IMR-90 (cell line): ENCODE measurements at regions not wholly inside any gene's neighbourhood (a gene's known extent, or its start where the extent isn't known, plus 50 kb on each side); places are given as distances from the start of the nearest gene placed in this dataset.
A peak's percentile ranks its signal among the peaks of the same experiment; 100 is the strongest.

Experiments used
- ATAC-seq: fragments of 200-7000 bp; cut with Tn5 transposase; 2 replicates; pipeline ENCODE4 v1.9.1; 2020; ENCODE audit warnings: low read depth, mild to moderate bottlenecking, moderate library complexity
- BruUV-seq: library from RNA; stranded (reverse); fragments of 400-500 nt; replicated peaks from 2 replicates; lab custom pipeline; 2021; lab: Mats Ljungman, UMichigan
- CTCF ChIA-PET: fragments of 300-600 bp; formaldehyde crosslinking; extraction: SDS; loops from one replicate; lab custom pipeline; 2021; ENCODE audit warnings: antibody characterized with exemption; lab: Yijun Ruan, JAX
- POLR2A ChIA-PET: fragments of 300-600 bp; sonication (Branson Sonifier 250); formaldehyde crosslinking; loops from one replicate; lab custom pipeline; 2022; ENCODE audit warnings: antibody characterized with exemption; ENCODE audit not compliant: unreplicated experiment; lab: Charles Lee
- DNase-seq: peaks from one replicate; pipeline ENCODE4 v3.0.0; 2013
- H2AFZ ChIP-seq: replicated peaks from 2 replicates; pipeline ENCODE3; 2013; ENCODE audit warnings: low read length, mild to moderate bottlenecking; ENCODE audit not compliant: poor library complexity
- H2AK5ac ChIP-seq: 2 replicates; pipeline ENCODE4 v1.6.1; 2013; ENCODE audit warnings: low read depth, low read length, inconsistent platforms
- H2AK9ac ChIP-seq: replicated peaks from 2 replicates; pipeline ENCODE3; 2013; ENCODE audit warnings: mild to moderate bottlenecking, low read depth, low read length, moderate library complexity; ENCODE audit not compliant: poor library complexity
- H2BK120ac ChIP-seq: 2 replicates; pipeline ENCODE4 v1.6.1; 2013; ENCODE audit warnings: low read depth, low read length, inconsistent platforms
- H2BK15ac ChIP-seq: 3 replicates; pipeline ENCODE4 v1.6.1; 2013; ENCODE audit warnings: low read depth, low read length, inconsistent platforms
- H2BK20ac ChIP-seq: 2 replicates; pipeline ENCODE4 v1.6.1; 2013; ENCODE audit warnings: low read depth, mild to moderate bottlenecking, inconsistent platforms, low read length, moderate library complexity
- H2BK5ac ChIP-seq: 2 replicates; pipeline ENCODE4 v1.6.1; 2013; ENCODE audit warnings: mild to moderate bottlenecking, low read depth, low read length, inconsistent platforms; ENCODE audit not compliant: poor library complexity, severe bottlenecking
- H3K14ac ChIP-seq: replicated peaks from 2 replicates; pipeline ENCODE4 v1.6.1; 2013; ENCODE audit warnings: low read depth, low read length, inconsistent platforms
- H3K18ac ChIP-seq: 2 replicates; pipeline ENCODE4 v1.6.1; 2013; ENCODE audit warnings: low read depth, low read length, control low read depth
- H3K23ac ChIP-seq: 2 replicates; pipeline ENCODE4 v1.6.1; 2013; ENCODE audit warnings: low read depth, low read length, inconsistent platforms
- H3K27ac ChIP-seq: 2 replicates; pipeline ENCODE4 v1.5.1; 2013; ENCODE audit warnings: mild to moderate bottlenecking, control low read depth, low read length; ENCODE audit not compliant: insufficient read depth
- H3K27me3 ChIP-seq: 2 replicates; pipeline ENCODE4 v1.6.1; 2013; ENCODE audit warnings: low read length; ENCODE audit not compliant: control insufficient read depth, insufficient read depth
- H3K36me3 ChIP-seq: 2 replicates; pipeline ENCODE4 v1.6.1; 2013; ENCODE audit warnings: low read length, mixed read lengths; ENCODE audit not compliant: control insufficient read depth, insufficient read depth
- H3K4ac ChIP-seq: 2 replicates; pipeline ENCODE4 v1.6.1; 2013; ENCODE audit warnings: low read depth, low read length, inconsistent platforms
- H3K4me1 ChIP-seq: 2 replicates; pipeline ENCODE4 v1.6.1; 2013; ENCODE audit warnings: low read length, mixed read lengths; ENCODE audit not compliant: control insufficient read depth, insufficient read depth
- H3K4me2 ChIP-seq: 2 replicates; pipeline ENCODE4 v1.6.1; 2013; ENCODE audit warnings: low read depth, mild to moderate bottlenecking, control low read depth, low read length, moderate library complexity
- H3K4me3 ChIP-seq: 2 replicates; pipeline ENCODE4 v1.5.1; 2013; ENCODE audit warnings: low read depth, mild to moderate bottlenecking, control low read depth, low read length, moderate library complexity; ENCODE audit not compliant: insufficient read depth
- H3K56ac ChIP-seq: 2 replicates; pipeline ENCODE4 v1.6.1; 2013; ENCODE audit warnings: low read length, inconsistent platforms; ENCODE audit not compliant: insufficient read depth; ENCODE audit errors: extremely low read depth
- H3K79me1 ChIP-seq, 2 experiments: 2 replicates each; pipeline ENCODE4 v1.6.1; 2013; ENCODE audit warnings: low read length in 2 of 2, inconsistent platforms in 1 of 2, low read depth in 1 of 2
- H3K9ac ChIP-seq: 2 replicates; pipeline ENCODE4 v1.6.1; 2013; ENCODE audit warnings: low read depth, low read length, control low read depth
- H3K9me1 ChIP-seq: 2 replicates; pipeline ENCODE4 v1.6.1; 2013; ENCODE audit warnings: low read length, inconsistent platforms; ENCODE audit not compliant: insufficient read depth
- H3K9me3 ChIP-seq: 2 replicates; pipeline ENCODE4 v1.6.1; 2013; ENCODE audit warnings: low read length; ENCODE audit not compliant: control insufficient read depth, insufficient read depth
- H4K20me1 ChIP-seq: 2 replicates; pipeline ENCODE4 v1.6.1; 2013; ENCODE audit warnings: low read length, inconsistent platforms; ENCODE audit not compliant: insufficient read depth
- H4K5ac ChIP-seq: 2 replicates; pipeline ENCODE4 v1.6.1; 2013; ENCODE audit warnings: mild to moderate bottlenecking, low read depth, low read length, control low read depth
- H4K8ac ChIP-seq, 2 experiments: 2 replicates each; pipeline ENCODE4 v1.6.1; 2013; ENCODE audit warnings: low read depth in 2 of 2, low read length in 2 of 2, control low read depth in 1 of 2, inconsistent platforms in 1 of 2
- H4K91ac ChIP-seq: 2 replicates; pipeline ENCODE4 v1.6.1; 2013; ENCODE audit warnings: low read depth, low read length, inconsistent platforms; ENCODE audit not compliant: insufficient read depth
- MAFK ChIP-seq: IDR thresholded peaks from 2 replicates; pipeline ENCODE4 v1.6.1; 2012; ENCODE audit warnings: low read depth, low read length, improper control_type of control experiment
- RAD21 ChIP-seq: IDR thresholded peaks from 2 replicates; pipeline ENCODE4 v1.6.1; 2012; ENCODE audit warnings: low read length, improper control_type of control experiment
- RCOR1 ChIP-seq: IDR thresholded peaks from 2 replicates; pipeline ENCODE4 v1.6.1; 2012; ENCODE audit warnings: mild to moderate bottlenecking, low read length, improper control_type of control experiment; ENCODE audit not compliant: insufficient replicate concordance
- WGBS, 2 experiments: methylation state at CpG; one replicate each; pipeline versions ENCODE4 v1.1.5 to v1.1.7; 2013; ENCODE audit warnings: missing lambda C conversion rate in 2 of 2; ENCODE audit not compliant: insufficient read length in 1 of 2; ENCODE audit errors: extremely low coverage in 2 of 2; 5-methylcytosine and 5-hydroxymethylcytosine counted together
- dilution Hi-C: fragments of 300-500 bp; cut with HindIII; formaldehyde crosslinking; loops from one replicate; pipeline ENCODE4 v1.14.3; 2018; ENCODE audit warnings: low sequenced_read_pairs; ENCODE audit not compliant: unreplicated experiment
- in situ Hi-C: fragments of 300-500 bp; cut with MboI; formaldehyde crosslinking; loops from 3 replicates; pipeline ENCODE4 v1.14.3; 2019; ENCODE audit warnings: low sequenced_read_pairs, inconsistent platforms, mixed read lengths
- intact Hi-C: fragments of 100-400 bp; cut with micrococcal nuclease; formaldehyde crosslinking; loops from 2 replicates; pipeline ENCODE4 v1.10.0; 2022

DNA sequence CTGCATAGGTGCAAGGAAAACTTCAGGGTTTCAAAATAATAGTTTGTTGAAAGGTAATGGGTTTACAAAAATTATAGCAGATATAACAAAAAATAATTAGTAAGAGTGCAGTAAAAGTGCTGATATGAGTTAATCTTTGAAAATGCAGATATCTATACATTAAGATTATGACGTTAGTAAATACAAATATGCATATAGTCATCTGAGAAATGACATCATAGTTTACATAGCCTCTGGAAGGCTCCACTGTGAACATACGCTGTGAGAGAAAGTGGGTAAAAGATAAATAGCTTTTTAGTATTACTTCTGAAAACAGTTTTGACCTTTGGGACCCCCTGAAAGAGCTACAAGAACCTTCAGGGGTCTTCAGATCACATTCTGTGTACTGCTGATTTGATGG, 356.2 kb upstream of the SNX7 start:
- DNase-seq (peak; percentile 23), ATAC-seq (no peak)
- Histone ChIP-seq H2BK5ac (no peak overlapping the region), H3K9me3 (no peaks in the 10 kb centered on the region; the same call in 1 of the 2 replicates), H3K4me2 (no peak overlapping the region), H3K4me1 (peaks cover 2% of the 10 kb centered on the region; the same call in 1 of the 2 replicates), H4K20me1 (no peaks in the 10 kb centered on the region), H3K56ac (no peak overlapping the region), H4K8ac (no peak overlapping the region), H2BK15ac (no peak overlapping the region), H3K36me3 (no peaks in the 10 kb centered on the region), H2BK120ac (no peak overlapping the region), H3K4me3 (no peak overlapping the region), H2BK20ac (no peak overlapping the region), H2AFZ (no peak overlapping the region), H3K18ac (no peak overlapping the region), H2AK9ac (no peak overlapping the region), H3K27me3 (no peaks in the 10 kb centered on the region), H3K9me1 (no peaks in the 10 kb centered on the region), H3K9ac (no peak overlapping the region), H3K4ac (no peak overlapping the region), H4K91ac (no peak overlapping the region), H2AK5ac (no peak overlapping the region), H3K79me1 (no peaks in the 10 kb centered on the region), H3K23ac (no peak overlapping the region), H3K27ac (no peak overlapping the region), H4K5ac (no peak overlapping the region), H3K14ac (no peak overlapping the region)
- intact Hi-C loops (no loop called here), in situ Hi-C loops (no loop called here), dilution Hi-C loops (no loop called here)
- ChIA-PET POLR2A (no interaction called here), CTCF (no interaction called here)
- BruUV-seq, result no TSS peak
- TF ChIP-seq RCOR1 (no peak), RAD21 (no peak), MAFK (peak; percentile 37)
- no CpG with 5 or more reads among the region's 2 CpGs for WGBS, 2 experiments
